ENCODE measurements at regions not wholly inside any gene's neighbourhood (a gene's known extent, or its start where the extent isn't known, plus 50 kb on each side); places are given as distances from the start of the nearest gene placed in this dataset.

DNA sequence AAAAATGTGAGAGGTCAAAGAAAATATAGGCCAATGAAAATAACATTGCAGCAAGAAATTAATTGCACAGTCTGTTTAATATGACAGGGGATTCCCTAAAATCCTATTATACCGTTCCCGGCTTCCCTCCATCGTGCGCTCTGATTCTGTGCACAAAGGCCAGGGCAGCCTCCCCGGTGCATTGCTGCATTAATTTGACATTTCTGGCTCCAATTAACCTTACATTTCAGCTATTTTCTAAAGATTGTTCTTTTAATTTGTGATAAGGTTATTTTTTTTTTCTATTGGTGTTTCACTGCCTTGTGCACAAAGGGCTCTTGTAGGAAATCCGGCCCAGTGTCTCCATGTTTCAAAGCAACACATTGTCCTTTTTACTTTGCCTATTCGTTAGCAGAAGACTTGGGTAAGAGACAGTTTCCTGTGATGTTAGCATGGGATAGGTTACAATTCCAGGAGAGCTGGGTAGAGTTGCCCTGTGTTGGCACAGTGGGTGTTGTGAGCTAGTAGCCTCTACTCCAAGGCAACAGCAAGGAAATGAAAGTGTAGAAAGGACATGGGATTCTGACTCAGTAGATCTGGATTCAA lies 257.3 kb upstream of the IGF1R start:
- TF ChIP-seq ESRRG (CRISPR knock-in tag; IDR thresholded peaks at IDR 0.05) (no peak), RARB (CRISPR knock-in tag; IDR thresholded peaks at IDR 0.05) (no peak), BACH2 (CRISPR knock-in tag; IDR thresholded peaks at IDR 0.05; ENCODE audit: borderline replicate concordance) (no peak), ZFP30 (CRISPR knock-in tag; IDR thresholded peaks at IDR 0.05) (no peak), ZNF565 (CRISPR knock-in tag; conservative IDR thresholded peaks at IDR 0.05; ENCODE audit: low read depth) (no peak), TCF4 (CRISPR knock-in tag; IDR thresholded peaks at IDR 0.05; ENCODE audit: borderline replicate concordance) (no peak), ZFP3 (CRISPR knock-in tag; IDR thresholded peaks at IDR 0.05) (no peak)
- TF ChIP-seq, protein P1, sequence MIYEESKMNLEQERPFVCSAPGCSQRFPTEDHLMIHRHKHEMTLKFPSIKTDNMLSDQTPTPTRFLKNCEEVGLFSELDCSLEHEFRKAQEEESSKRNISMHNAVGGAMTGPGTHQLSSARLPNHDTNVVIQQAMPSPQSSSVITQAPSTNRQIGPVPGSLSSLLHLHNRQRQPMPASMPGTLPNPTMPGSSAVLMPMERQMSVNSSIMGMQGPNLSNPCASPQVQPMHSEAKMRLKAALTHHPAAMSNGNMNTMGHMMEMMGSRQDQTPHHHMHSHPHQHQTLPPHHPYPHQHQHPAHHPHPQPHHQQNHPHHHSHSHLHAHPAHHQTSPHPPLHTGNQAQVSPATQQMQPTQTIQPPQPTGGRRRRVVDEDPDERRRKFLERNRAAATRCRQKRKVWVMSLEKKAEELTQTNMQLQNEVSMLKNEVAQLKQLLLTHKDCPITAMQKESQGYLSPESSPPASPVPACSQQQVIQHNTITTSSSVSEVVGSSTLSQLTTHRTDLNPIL (CRISPR knock-in tag; IDR thresholded peaks at IDR 0.05; ENCODE audit: low read depth): no peak
- TF ChIP-seq, protein P2, sequence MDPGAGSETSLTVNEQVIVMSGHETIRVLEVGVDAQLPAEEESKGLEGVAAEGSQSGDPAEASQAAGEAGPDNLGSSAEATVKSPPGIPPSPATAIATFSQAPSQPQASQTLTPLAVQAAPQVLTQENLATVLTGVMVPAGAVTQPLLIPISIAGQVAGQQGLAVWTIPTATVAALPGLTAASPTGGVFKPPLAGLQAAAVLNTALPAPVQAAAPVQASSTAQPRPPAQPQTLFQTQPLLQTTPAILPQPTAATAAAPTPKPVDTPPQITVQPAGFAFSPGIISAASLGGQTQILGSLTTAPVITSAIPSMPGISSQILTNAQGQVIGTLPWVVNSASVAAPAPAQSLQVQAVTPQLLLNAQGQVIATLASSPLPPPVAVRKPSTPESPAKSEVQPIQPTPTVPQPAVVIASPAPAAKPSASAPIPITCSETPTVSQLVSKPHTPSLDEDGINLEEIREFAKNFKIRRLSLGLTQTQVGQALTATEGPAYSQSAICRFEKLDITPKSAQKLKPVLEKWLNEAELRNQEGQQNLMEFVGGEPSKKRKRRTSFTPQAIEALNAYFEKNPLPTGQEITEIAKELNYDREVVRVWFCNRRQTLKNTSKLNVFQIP (CRISPR knock-in tag; IDR thresholded peaks at IDR 0.05; ENCODE audit: borderline replicate concordance, low read depth): no peak
- TF ChIP-seq, protein P3, sequence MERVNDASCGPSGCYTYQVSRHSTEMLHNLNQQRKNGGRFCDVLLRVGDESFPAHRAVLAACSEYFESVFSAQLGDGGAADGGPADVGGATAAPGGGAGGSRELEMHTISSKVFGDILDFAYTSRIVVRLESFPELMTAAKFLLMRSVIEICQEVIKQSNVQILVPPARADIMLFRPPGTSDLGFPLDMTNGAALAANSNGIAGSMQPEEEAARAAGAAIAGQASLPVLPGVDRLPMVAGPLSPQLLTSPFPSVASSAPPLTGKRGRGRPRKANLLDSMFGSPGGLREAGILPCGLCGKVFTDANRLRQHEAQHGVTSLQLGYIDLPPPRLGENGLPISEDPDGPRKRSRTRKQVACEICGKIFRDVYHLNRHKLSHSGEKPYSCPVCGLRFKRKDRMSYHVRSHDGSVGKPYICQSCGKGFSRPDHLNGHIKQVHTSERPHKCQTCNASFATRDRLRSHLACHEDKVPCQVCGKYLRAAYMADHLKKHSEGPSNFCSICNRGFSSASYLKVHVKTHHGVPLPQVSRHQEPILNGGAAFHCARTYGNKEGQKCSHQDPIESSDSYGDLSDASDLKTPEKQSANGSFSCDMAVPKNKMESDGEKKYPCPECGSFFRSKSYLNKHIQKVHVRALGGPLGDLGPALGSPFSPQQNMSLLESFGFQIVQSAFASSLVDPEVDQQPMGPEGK (CRISPR knock-in tag; IDR thresholded peaks at IDR 0.05; ENCODE audit: borderline replicate concordance): no peak
